GM06990 (cell line): ENCODE measurements at regions not wholly inside any gene's neighbourhood (a gene's known extent, or its start where the extent isn't known, plus 50 kb on each side); places are given as distances from the start of the nearest gene placed in this dataset.

Experiments used
- DNase-seq: peaks from one replicate; pipeline ENCODE4 v3.0.0-alpha.2; 2011; ENCODE audit not compliant: insufficient read length; ENCODE audit errors: extremely low read depth
- H3K27me3 ChIP-seq: replicated peaks from 2 replicates; pipeline ENCODE4 v1.6.0; 2011; ENCODE audit warnings: low read length; ENCODE audit not compliant: control insufficient read depth, insufficient read depth
- H3K36me3 ChIP-seq: 2 replicates; pipeline ENCODE4 v1.5.1; 2011; ENCODE audit warnings: low read length; ENCODE audit not compliant: control insufficient read depth, insufficient read depth
- H3K4me3 ChIP-seq: replicated peaks from 2 replicates; pipeline ENCODE4 v1.5.1; 2011; ENCODE audit warnings: low read depth, mild to moderate bottlenecking, control low read depth, low read length
- CTCF ChIP-seq: IDR thresholded peaks from 2 replicates; pipeline ENCODE4 v1.5.1; 2011; ENCODE audit warnings: low read length, control low read depth, mild to moderate bottlenecking, inconsistent platforms; ENCODE audit not compliant: insufficient read depth, poor library complexity, severe bottlenecking

- H3K4me3 ChIP-seq: no peak overlapping the region
- H3K36me3 ChIP-seq: no peaks in the 10 kb centered on the region
- TF ChIP-seq CTCF: no peak
- no peaks in the 10 kb centered on the region for H3K27me3 ChIP-seq
- DNase-seq: no peak
These were observed 301.1 kb downstream of the DIPK2A start for GRCh38 chr3:144272680-144273079.

- DNase-seq: no peak
- H3K27me3 ChIP-seq: no peaks in the 10 kb centered on the region
- no peak overlapping the region for H3K4me3 ChIP-seq
- H3K36me3 ChIP-seq: no peaks in the 10 kb centered on the region
- TF ChIP-seq CTCF: no peak
These were observed 302.0 kb downstream of the DIPK2A start for GRCh38 chr3:144273601-144274000.

- no peak for DNase-seq
- Histone ChIP-seq H3K27me3 (no peaks in the 10 kb centered on the region), H3K36me3 (no peaks in the 10 kb centered on the region), H3K4me3 (no peak overlapping the region)
- no peak for TF ChIP-seq CTCF
These were observed 303.4 kb downstream of the DIPK2A start for GRCh38 chr3:144275005-144275404.

GRCh38 chr3:144282313-144282712 is 310.7 kb downstream of the DIPK2A start:
- H3K36me3 ChIP-seq: no peaks in the 10 kb centered on the region
- TF ChIP-seq CTCF: no peak
- H3K27me3 ChIP-seq: no peaks in the 10 kb centered on the region
- no peak overlapping the region for H3K4me3 ChIP-seq
- no peak for DNase-seq

GRCh38 chr3:144286235-144286910 is 314.8 kb downstream of the DIPK2A start:
- DNase-seq: no peak
- H3K36me3 ChIP-seq: no peaks in the 10 kb centered on the region
- TF ChIP-seq CTCF: no peak
- H3K4me3 ChIP-seq: no peak overlapping the region
- H3K27me3 ChIP-seq: no peaks in the 10 kb centered on the region

GRCh38 chr3:144287001-144287400 is 315.4 kb downstream of the DIPK2A start:
- TF ChIP-seq CTCF: no peak
- H3K4me3 ChIP-seq: no peak overlapping the region
- no peaks in the 10 kb centered on the region for H3K27me3 ChIP-seq
- DNase-seq: no peak
- no peaks in the 10 kb centered on the region for H3K36me3 ChIP-seq
